NCI-H2081 (cell line): ENCODE measurements at regions not wholly inside any gene's neighbourhood (a gene's known extent, or its start where the extent isn't known, plus 50 kb on each side); places are given as distances from the start of the nearest gene placed in this dataset.
"Not testable (repeated sequence)": the region's sequence is repeated elsewhere in the genome, so short reads cannot be mapped to it uniquely, and the experiment has no call there.

Source experiments
- DNase-seq, 2 experiments: peaks; one replicate each; lab custom pipeline; 2025; lab: John Stamatoyannopoulos, UW

DNA sequence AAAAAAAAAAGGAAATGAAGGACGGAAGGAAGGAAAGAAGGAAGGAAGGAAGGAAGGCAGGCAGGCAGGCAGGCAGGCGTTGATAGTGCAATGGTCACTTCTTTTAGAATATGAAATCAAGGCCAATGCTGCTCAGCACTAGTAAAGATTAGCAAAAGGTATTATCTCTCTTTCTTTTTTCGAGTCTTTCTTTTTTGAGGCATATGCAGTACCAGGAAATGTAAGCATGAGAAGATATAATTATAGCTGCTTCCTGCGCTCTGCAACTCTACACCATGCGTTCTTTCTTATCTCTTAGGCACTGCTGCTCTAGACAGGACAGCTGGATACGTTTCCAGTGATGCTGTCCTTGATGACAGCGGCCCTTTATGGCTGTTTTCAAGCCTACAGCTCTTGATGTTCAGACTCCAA lies 1512.5 kb upstream of the B3GALT2 start:
- no peak for DNase-seq

DNA sequence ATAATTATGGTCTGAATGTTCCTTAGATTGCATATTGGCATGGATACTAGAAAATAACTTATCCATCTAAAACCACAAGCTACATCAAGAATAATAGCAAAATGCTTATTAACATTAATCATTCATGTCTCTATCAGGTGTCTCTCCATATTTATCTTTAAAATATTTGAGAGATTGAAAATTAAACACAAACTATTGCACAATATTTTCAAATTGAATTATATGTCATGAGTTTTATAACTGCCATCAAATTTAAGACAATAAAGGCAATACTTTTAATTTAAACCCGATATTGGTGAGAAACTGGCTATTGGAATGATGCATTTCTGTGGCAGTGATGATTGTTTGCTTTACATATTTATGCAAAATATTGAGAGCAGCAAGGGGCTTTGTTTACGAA lies 1506.8 kb upstream of the B3GALT2 start:
- no peak for DNase-seq

DNA sequence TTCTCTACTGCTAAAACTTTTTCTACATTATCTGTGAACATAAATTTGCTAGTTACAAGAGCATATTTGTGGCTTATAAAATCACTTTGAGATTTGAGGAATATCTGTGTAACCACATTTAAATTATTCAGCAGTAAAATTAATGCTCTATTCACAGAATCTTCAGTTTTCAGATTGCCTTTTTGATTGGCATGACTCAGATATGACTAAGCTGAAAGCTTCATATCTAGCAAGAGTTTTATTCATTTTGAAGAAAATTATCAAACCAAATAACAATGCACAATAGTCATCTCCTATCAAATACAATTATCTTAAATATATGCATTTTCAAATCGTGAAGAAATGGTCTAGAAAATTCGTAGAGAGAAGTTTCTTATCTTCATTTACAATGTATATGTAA lies 1498.2 kb upstream of the B3GALT2 start:
- DNase-seq = no peak

GRCh38 chr1:194658090-194658439 lies 1471.7 kb upstream of the B3GALT2 start:
- no peak for DNase-seq

DNA sequence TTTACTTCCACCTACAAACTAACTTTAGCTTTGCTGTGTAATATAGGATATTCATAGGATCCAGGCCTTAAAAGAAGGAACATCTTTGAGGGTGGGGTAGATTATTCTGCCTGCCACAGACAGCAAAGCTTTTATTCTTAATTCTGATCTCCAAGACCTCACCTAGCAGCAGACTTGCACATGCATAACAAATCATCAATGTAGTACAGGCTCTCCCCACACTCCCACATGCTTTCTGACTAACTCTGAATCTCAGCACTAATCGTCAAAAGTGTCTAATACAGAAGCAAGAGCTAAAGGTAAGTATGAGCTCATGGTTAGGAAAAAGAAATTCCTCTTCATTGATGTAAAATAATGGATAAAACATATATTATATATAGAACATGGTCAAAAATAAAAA lies 1468.5 kb upstream of the B3GALT2 start:
- DNase-seq = no peak

- no peak for DNase-seq
Measured at GRCh38 chr1:194653385-194653784, 1467.0 kb upstream of the B3GALT2 start.

GRCh38 chr1:194647118-194647517 lies 1460.7 kb upstream of the B3GALT2 start:
- DNase-seq = no peak

GRCh38 chr1:194644528-194644927 lies 1458.1 kb upstream of the B3GALT2 start:
- DNase-seq = no peak

GRCh38 chr1:194640322-194640721 lies 1453.9 kb upstream of the B3GALT2 start:
- no peak for DNase-seq

DNA sequence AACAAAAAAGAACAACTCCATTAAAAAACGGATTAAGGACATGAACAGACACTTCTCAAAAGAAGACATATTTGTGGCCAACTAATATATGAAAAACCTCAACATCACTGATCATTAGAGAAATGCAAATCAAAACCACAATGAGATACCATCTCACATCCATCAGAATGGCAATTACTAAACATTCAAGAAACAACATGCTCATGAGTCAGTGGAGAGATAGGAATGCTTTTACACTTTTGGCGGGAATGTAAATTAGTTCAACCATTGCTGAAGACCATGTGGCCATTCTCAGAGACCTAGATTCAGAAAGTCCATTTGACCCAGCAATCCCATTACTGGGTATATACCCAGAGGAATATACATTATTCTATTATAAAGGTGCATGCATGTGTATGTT lies 1442.6 kb upstream of the B3GALT2 start:
- DNase-seq = no peak

- DNase-seq = no peak
Measured at GRCh38 chr1:194624833-194625232, 1438.4 kb upstream of the B3GALT2 start.

GRCh38 chr1:194618101-194618500 lies 1431.7 kb upstream of the B3GALT2 start:
- no peak for DNase-seq

GRCh38 chr1:194617272-194617671 lies 1430.9 kb upstream of the B3GALT2 start:
- not testable (repeated sequence) for DNase-seq

- no peak for DNase-seq
Measured at GRCh38 chr1:194616835-194617234, 1430.4 kb upstream of the B3GALT2 start.

DNA sequence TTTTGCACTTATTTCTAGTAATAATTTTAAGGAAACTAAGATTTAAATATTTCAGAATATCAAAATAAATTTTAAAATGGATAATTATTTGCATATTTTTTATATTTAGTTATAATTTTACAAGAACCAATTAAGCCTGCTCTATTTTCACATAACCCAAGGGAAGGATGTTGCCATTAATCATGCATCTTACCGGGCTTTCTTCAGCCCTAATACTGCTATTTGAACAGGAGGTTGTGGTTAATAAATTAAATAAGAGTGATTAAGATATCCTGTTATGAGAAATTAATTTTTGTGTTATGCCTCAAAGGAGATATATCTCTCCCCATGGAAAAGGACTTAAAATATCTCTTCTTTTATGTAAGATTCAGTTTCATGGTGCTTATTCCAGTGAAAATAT lies 1415.8 kb upstream of the B3GALT2 start:
- DNase-seq = no peak

- no peak for DNase-seq
Measured at GRCh38 chr1:194600716-194601115, 1414.3 kb upstream of the B3GALT2 start.

DNA sequence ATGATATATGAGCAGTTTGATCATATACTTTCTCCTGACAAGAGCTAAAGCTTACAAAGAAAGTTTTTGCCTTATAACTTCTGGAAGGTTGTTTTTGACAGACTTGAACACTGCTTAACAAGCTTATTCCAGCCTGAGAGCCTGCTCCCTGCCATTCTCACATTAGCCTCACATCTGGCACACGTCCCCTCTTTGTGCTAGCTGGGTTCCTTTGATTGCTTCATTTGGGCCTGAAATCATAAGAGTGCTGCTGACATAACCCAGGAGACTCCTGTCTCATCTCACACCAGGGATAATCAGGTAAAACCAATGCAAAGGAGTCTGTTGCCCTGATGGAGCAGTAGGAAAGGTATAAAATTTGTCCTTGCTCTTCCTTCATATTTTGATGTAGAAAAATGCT lies 1411.7 kb upstream of the B3GALT2 start:
- no peak for DNase-seq

GRCh38 chr1:194586302-194586701 lies 1399.9 kb upstream of the B3GALT2 start:
- DNase-seq = no peak

DNA sequence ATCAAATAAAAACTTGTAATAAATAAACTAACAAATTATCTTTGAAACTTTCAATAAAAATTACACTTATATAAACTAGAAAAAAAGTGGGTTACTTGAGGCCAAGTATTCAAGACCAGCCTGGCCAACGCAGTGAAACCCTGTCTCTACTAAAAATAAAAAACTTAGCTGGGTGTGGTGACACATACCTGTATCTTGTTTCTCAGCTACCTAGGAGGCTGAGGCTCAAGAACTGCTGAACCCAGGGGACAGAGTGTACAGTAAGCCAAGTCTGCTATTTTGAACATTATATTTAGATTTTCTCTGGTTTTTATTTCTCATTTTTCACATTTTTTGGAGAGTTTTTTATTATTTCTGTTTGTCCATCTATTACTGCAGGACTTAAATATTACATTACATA lies 1397.6 kb upstream of the B3GALT2 start:
- no peak for DNase-seq

GRCh38 chr1:194570476-194570875 lies 1384.1 kb upstream of the B3GALT2 start:
- DNase-seq = no peak

DNA sequence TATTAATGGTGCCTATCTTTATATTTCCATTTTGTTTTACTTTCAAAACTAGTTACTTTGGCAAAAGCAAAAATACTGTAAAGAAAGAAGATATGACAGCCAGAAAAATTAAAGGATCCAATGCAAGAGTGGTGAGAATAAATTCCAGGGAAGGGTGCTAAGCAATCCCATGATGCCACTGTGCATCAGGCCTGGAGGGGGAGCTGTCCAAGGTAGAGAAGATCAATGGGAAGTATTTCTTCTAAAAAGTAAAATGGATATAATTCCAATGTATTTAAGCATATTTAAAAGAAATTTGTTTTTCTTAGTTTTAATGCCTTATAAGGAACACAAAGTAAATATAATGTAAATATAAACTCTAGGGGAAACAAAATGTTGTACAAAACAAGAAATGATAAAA lies 1382.2 kb upstream of the B3GALT2 start:
- no peak for DNase-seq

- DNase-seq = no peak
Measured at GRCh38 chr1:194548071-194548470, 1361.7 kb upstream of the B3GALT2 start.

DNA sequence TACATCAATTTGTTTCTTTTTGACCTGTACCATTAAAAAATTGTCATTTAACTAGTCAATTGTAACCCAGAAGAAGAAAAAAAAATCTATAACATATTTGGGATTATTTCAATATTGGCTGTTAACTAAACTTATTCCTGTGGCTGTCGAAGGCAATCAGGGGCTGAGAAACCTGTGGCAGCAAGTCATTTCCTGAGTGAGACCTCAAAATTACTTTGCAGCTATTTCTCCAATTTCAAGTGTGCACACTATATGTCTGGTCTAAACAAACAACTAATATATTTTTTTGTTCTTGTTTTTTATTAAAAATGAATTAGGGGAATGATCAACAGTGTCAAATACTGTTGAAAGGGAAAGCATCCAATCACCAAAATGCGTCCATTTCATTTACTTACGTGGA lies 1357.6 kb upstream of the B3GALT2 start:
- no peak for DNase-seq

DNA sequence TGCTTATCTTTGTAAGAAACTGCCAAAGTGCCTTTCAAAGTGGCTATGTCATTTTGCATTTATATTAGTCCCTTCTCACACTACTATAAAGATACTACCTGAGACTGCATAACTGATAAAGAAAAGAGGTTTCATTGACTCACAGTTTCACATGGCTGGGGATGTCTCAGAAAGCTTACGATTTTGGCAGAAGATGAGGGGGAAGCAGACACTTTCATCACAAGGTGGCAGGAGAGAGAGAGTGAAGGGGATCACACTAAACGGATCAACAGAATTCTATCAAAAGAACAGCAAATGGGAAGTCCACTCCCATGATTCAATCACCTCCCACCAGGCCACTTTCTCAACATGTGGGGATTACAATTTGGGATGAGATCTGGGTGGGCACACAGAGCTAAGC lies 1352.0 kb upstream of the B3GALT2 start:
- DNase-seq = no peak

DNA sequence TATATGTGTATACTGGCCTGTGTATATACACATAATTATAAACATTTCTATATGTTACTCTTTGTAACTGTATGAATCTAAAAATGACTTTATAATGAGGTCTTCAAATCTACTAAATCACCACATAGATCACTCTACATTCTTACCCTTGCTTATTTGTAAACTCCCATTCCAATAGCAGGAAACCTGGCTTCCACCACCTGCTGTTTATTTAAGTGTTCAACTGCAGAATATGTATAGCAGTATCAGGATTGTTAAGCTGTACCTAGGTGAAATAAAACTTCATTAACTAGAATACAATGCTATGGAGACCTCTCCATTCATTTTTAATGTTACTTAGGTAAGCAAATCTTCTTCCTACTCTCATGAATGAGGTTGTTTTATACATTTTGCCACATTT lies 1351.1 kb upstream of the B3GALT2 start:
- DNase-seq = no peak
